ENCODE measurements at regions not wholly inside any gene's neighbourhood (a gene's known extent, or its start where the extent isn't known, plus 50 kb on each side); places are given as distances from the start of the nearest gene placed in this dataset.

- FAIRE-seq: no peak
- Histone ChIP-seq H3K9me3 (replicated peaks; ENCODE audit: control insufficient read depth, insufficient read depth, low read length) (no peaks in the 10 kb centered on the region), H3K9ac (replicated peaks; ENCODE audit: extremely low read depth, insufficient read depth, low read length) (no peak overlapping the region), H2AFZ (ENCODE audit: low read depth, low read length) (no peak overlapping the region), H3K79me2 (ENCODE audit: control insufficient read depth, insufficient read depth, low read length) (no peaks in the 10 kb centered on the region), H3K36me3 (ENCODE audit: control insufficient read depth in 2 of 2, extremely low read depth in 1 of 2, insufficient read depth in 2 of 2, low read length in 2 of 2) (no peaks in the 10 kb centered on the region), H3K4me1 (ENCODE audit: control insufficient read depth, extremely low read depth, insufficient read depth, low read length) (no peaks in the 10 kb centered on the region), H3K27me3 (ENCODE audit: control insufficient read depth in 2 of 2, insufficient read depth in 2 of 2, low read length in 2 of 2) (no peaks in the 10 kb centered on the region), H4K20me1 (replicated peaks; ENCODE audit: control insufficient read depth, extremely low read depth, insufficient read depth, low read length) (no peaks in the 10 kb centered on the region), H3K4me3 (replicated peaks in 1 of 3; ENCODE audit: insufficient read depth in 1 of 3, low read depth in 1 of 3, low read length in 3 of 3) (no peak overlapping the region), H3K9me1 (replicated peaks; ENCODE audit: control insufficient read depth, extremely low read depth, insufficient read depth, low read length) (no peaks in the 10 kb centered on the region), H3K27ac (ENCODE audit: insufficient read depth, low read depth, low read length) (no peak overlapping the region), H3K4me2 (ENCODE audit: insufficient read depth, low read length) (no peak overlapping the region)
- intact Hi-C loops (cut with micrococcal nuclease) (no loop called here), dilution Hi-C loops (cut with MboI; ENCODE audit: extremely low pct_ligation_motif_present, low sequenced_read_pairs) (no loop called here)
- no TSS peak for BruUV-seq (replicated peaks)
- ChIA-PET POLR2A (no interaction called here), CTCF (no interaction called here)
- no peak for TF ChIP-seq MYC (IDR thresholded peaks at IDR 0.05; ENCODE audit: low read depth, low read length)
- no peak for TF ChIP-seq POLR2A (IDR thresholded peaks at IDR 0.05; ENCODE audit: low read depth, low read length)
- TF ChIP-seq GATA2 (IDR thresholded peaks at IDR 0.05; ENCODE audit: insufficient read depth, insufficient read length, low read depth, low read length): no peak
- TF ChIP-seq CTCF (IDR thresholded peaks at IDR 0.05; ENCODE audit: extremely low read depth in 1 of 2, insufficient read depth in 1 of 2, low read depth in 1 of 2, low read length in 2 of 2): no peak
- no peak for TF ChIP-seq FOS (IDR thresholded peaks at IDR 0.05; ENCODE audit: borderline replicate concordance, insufficient read depth, low read length)
- TF ChIP-seq MAX (IDR thresholded peaks at IDR 0.05; ENCODE audit: insufficient read depth, insufficient read length): no peak
- TF ChIP-seq EZH2 (IDR thresholded peaks at IDR 0.05; ENCODE audit: borderline replicate concordance, low read depth, low read length, severe bottlenecking): no peak
- no peak for TF ChIP-seq JUN (IDR thresholded peaks at IDR 0.05; ENCODE audit: borderline replicate concordance, insufficient read depth, insufficient read length, low read depth)
- no peak for TF ChIP-seq POLR2AphosphoS5 (IDR thresholded peaks at IDR 0.05; ENCODE audit: insufficient read depth, low read depth, low read length)
- DNase-seq (ENCODE audit: low read depth, low spot score): no peak
These were observed 61.8 kb upstream of the AFDN start for GRCh38 chr6:167764713-167765479.

All from endothelial cell of umbilical vein (primary cell).